Ishikawa (cell line): ENCODE measurements at regions not wholly inside any gene's neighbourhood (a gene's known extent, or its start where the extent isn't known, plus 50 kb on each side); places are given as distances from the start of the nearest gene placed in this dataset.

Source experiments
- CEBPB ChIP-seq: IDR thresholded peaks from 2 replicates; pipeline ENCODE4 v1.6.1; 2012
- CREB1 ChIP-seq: IDR thresholded peaks from 2 replicates; pipeline ENCODE4 v1.6.1; 2012; ENCODE audit warnings: low read depth
- EGR1 ChIP-seq: IDR thresholded peaks from 2 replicates; pipeline ENCODE4 v1.6.1; 2012
- EP300 ChIP-seq: IDR thresholded peaks from 2 replicates; pipeline ENCODE4 v1.6.1; 2012; ENCODE audit warnings: borderline replicate concordance
- FOXM1 ChIP-seq: IDR thresholded peaks from 2 replicates; pipeline ENCODE4 v1.6.1; 2012; ENCODE audit warnings: low read depth, borderline replicate concordance
- NFIC ChIP-seq: IDR thresholded peaks from 2 replicates; pipeline ENCODE4 v1.6.1; 2012
- RAD21 ChIP-seq: IDR thresholded peaks from 2 replicates; pipeline ENCODE4 v1.6.1; 2012; ENCODE audit warnings: low read depth
- TAF1 ChIP-seq: IDR thresholded peaks from 2 replicates; pipeline ENCODE4 v1.6.1; 2012; ENCODE audit warnings: low read depth, mild to moderate bottlenecking
- TCF12 ChIP-seq: IDR thresholded peaks from 2 replicates; pipeline ENCODE4 v1.6.1; 2012; ENCODE audit warnings: low read depth
- TEAD4 ChIP-seq: IDR thresholded peaks from 2 replicates; pipeline ENCODE4 v1.6.1; 2012
- YY1 ChIP-seq: IDR thresholded peaks from 2 replicates; pipeline ENCODE4 v1.6.1; 2012; ENCODE audit warnings: low read depth
- ZBTB7A ChIP-seq: IDR thresholded peaks from 2 replicates; pipeline ENCODE4 v1.6.1; 2012; ENCODE audit warnings: low read depth
- TF ChIP-seq, protein P1 (sequence below): IDR thresholded peaks from 2 replicates; pipeline ENCODE4 v1.6.1; 2012
- TF ChIP-seq, protein P2 (sequence below): IDR thresholded peaks from 2 replicates; pipeline ENCODE4 v1.6.1; 2012
- TF ChIP-seq, protein P3 (sequence below): IDR thresholded peaks from 2 replicates; pipeline ENCODE4 v1.6.1; 2012; ENCODE audit warnings: low read depth, mild to moderate bottlenecking

DNA sequence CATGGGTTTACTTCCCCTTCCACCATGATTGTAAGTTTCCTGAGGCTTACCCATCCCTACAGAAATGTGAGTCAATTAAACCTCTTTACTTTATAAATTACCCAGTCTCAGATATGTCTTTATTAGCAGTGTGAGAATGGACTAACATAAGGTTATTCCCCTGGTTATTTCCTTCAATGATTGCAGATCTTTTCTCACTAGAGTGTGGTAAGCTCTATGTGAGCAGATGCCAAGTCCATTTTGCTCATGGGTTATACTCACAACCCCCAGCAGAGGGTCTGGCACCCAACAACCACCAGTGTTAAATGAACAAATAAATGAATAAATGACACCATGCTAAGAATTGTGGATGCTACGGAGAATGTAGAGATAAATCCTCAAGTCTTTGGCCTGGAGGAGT is 472.8 kb downstream of the LIG4 start:
- no peak for TF ChIP-seq EP300

DNA sequence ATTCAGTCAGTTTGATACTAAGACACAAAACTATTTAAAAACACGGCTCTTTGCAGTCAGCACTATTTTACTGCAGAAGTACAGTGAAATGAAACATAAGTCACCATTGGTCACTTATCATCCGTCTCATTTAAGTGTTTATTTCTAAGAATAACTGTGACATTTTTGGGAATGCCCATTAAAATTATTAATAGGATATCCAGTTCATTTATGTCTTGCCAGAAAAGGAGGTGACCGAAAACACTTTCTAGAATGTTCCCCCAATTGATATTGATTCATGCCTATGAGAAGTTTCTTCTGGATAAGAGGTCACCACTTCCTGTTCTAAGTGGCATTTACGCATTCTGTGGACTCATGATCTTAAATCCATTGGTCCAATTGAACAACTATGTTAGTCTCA is 477.3 kb downstream of the LIG4 start:
- TF ChIP-seq, protein P1, sequence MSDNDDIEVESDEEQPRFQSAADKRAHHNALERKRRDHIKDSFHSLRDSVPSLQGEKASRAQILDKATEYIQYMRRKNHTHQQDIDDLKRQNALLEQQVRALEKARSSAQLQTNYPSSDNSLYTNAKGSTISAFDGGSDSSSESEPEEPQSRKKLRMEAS: no peak
- TF ChIP-seq EGR1 (no peak), ZBTB7A (no peak), CEBPB (no peak), TAF1 (no peak), FOXM1 (no peak), RAD21 (no peak)

DNA sequence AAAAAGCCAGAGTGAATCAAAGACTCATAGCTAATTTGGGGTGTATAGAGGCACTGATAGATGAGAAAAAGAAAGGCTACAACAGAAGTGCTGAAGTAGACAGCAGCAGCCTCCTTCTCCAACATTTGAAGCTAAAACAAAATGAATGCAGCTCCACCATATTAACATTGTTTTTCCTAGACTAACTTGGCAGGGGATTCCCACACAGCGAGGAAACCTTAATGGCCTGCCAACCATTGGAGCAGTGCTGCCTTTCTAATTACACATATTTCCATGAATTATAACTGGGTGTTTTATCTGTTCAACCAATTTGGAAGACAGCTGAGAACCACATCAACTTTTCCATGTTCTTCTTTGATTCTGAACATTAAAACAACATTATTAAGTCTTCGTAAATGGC is 478.6 kb downstream of the LIG4 start:
- no peak for TF ChIP-seq TCF12
- TF ChIP-seq, protein P2, sequence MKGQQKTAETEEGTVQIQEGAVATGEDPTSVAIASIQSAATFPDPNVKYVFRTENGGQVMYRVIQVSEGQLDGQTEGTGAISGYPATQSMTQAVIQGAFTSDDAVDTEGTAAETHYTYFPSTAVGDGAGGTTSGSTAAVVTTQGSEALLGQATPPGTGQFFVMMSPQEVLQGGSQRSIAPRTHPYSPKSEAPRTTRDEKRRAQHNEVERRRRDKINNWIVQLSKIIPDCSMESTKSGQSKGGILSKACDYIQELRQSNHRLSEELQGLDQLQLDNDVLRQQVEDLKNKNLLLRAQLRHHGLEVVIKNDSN: no peak
- no peak for TF ChIP-seq TAF1
- no peak for TF ChIP-seq FOXM1
- TF ChIP-seq, protein P1: no peak

DNA sequence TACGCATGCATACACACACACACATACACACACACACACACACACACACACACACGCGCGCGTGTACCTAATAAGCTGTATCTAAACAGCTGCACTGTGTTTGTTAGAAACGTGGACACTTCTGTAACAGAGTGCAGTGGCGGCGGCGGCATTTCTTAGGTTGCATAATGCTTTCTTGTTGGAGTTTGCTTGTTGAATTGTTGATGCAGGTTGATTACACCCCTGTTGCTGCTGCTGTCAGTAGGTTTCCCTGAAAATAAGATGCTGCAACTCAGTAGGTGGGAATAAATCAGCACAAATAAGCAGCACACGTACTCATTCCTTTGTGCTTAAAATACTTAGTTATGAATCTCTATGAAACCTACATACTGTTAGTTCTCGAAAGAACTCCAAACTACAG is 479.2 kb downstream of the LIG4 start:
- no peak for TF ChIP-seq YY1
- TF ChIP-seq, protein P1: no peak
- TF ChIP-seq ZBTB7A: no peak
- TF ChIP-seq RAD21: no peak
- no peak for TF ChIP-seq CEBPB
- no peak for TF ChIP-seq CREB1
- TF ChIP-seq TEAD4: no peak
- TF ChIP-seq TAF1: no peak
- no peak for TF ChIP-seq EP300
- TF ChIP-seq, protein P3, sequence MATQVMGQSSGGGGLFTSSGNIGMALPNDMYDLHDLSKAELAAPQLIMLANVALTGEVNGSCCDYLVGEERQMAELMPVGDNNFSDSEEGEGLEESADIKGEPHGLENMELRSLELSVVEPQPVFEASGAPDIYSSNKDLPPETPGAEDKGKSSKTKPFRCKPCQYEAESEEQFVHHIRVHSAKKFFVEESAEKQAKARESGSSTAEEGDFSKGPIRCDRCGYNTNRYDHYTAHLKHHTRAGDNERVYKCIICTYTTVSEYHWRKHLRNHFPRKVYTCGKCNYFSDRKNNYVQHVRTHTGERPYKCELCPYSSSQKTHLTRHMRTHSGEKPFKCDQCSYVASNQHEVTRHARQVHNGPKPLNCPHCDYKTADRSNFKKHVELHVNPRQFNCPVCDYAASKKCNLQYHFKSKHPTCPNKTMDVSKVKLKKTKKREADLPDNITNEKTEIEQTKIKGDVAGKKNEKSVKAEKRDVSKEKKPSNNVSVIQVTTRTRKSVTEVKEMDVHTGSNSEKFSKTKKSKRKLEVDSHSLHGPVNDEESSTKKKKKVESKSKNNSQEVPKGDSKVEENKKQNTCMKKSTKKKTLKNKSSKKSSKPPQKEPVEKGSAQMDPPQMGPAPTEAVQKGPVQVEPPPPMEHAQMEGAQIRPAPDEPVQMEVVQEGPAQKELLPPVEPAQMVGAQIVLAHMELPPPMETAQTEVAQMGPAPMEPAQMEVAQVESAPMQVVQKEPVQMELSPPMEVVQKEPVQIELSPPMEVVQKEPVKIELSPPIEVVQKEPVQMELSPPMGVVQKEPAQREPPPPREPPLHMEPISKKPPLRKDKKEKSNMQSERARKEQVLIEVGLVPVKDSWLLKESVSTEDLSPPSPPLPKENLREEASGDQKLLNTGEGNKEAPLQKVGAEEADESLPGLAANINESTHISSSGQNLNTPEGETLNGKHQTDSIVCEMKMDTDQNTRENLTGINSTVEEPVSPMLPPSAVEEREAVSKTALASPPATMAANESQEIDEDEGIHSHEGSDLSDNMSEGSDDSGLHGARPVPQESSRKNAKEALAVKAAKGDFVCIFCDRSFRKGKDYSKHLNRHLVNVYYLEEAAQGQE: no peak
- TF ChIP-seq FOXM1: no peak
- no peak for TF ChIP-seq EGR1
- TF ChIP-seq TCF12: no peak
- no peak for TF ChIP-seq NFIC
- TF ChIP-seq, protein P2: no peak

DNA sequence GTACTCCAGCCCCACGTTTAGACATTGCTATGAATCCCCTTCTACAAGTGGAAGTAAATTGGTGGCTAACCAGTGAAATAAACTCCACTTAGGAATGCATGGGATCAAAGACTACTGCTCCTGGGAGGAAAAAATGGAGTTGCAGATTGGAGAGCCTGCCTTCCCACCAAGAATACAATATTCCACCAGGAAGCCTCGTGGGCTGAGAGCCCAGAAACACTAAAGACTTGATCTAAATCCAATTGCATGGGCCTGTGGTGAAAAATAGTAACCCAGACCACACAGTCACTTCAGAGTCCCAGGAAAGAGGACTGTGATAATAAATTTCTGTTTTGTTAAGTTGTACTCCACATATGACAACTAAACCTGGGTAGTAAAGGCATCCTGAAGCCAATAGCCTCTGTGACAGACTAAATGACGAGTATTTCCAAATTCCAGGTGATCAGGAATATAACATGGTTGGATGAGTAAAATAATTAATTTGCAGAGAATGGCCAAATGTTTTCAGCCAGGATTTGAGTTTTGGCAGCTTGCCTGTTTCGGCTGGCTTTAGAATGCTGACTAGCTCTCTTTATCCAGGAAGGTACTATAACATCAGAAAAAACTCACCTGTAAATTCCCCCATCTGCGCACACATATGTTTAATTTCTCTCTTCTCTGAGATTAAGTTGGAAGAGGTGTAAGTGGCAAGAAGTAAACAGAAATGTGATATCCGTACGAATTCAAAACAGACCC is 480.3 kb downstream of the LIG4 start:
- TF ChIP-seq EGR1 (no peak), ZBTB7A (no peak), TAF1 (no peak), RAD21 (no peak), TCF12 (no peak), TEAD4 (no peak), NFIC (no peak), EP300 (no peak), YY1 (no peak), CEBPB (no peak)
- TF ChIP-seq, protein P2: no peak
- TF ChIP-seq, protein P3: no peak

DNA sequence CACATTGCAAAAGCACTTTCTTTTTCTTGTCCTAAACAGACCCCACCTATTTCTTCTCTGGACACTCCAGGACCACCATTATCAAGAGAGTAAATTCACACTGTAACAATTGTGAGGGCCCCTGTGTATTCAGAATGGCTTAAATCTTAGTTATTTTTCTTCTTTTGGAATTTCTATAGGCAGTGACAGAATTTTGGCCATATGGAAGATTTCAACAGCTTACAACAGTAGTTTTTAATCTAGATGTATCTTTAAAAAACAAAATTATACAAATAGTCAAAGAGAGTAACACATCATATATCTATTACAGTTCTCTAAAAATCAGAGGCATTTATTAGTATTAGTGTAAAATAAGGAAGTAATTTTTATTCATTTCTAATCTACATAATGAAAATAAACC is 482.1 kb downstream of the LIG4 start:
- TF ChIP-seq EP300: no peak
- TF ChIP-seq, protein P2: no peak
- TF ChIP-seq ZBTB7A: no peak
- TF ChIP-seq TCF12: no peak
- TF ChIP-seq TAF1: no peak
- no peak for TF ChIP-seq YY1
- TF ChIP-seq RAD21: no peak
- TF ChIP-seq CEBPB: no peak
- no peak for TF ChIP-seq FOXM1
- TF ChIP-seq NFIC: no peak
- no peak for TF ChIP-seq CREB1
- TF ChIP-seq, protein P3: no peak
- TF ChIP-seq, protein P1: no peak
- no peak for TF ChIP-seq EGR1
- TF ChIP-seq TEAD4: no peak
